OCI-LY7 (cell line): ENCODE measurements at regions not wholly inside any gene's neighbourhood (a gene's known extent, or its start where the extent isn't known, plus 50 kb on each side); places are given as distances from the start of the nearest gene placed in this dataset.

Experiments
- EZH2phosphoT487 ChIP-seq: fragments of 200-600 bp; sonication (generic); IDR thresholded peaks from 2 replicates; pipeline ENCODE4 v1.6.1; 2018; ENCODE audit warnings: low read depth, borderline replicate concordance, mild to moderate bottlenecking, mixed run types, antibody characterized with exemption, low read length, moderate library complexity, mixed read lengths
- TF ChIP-seq, protein P1 (sequence below): fragments of 200-600 bp; sonication (generic); conservative IDR thresholded peaks from 2 replicates; pipeline ENCODE4 v1.5.1; 2014; ENCODE audit warnings: mild to moderate bottlenecking, antibody characterized with exemption, low read length, moderate library complexity, mixed read lengths

DNA sequence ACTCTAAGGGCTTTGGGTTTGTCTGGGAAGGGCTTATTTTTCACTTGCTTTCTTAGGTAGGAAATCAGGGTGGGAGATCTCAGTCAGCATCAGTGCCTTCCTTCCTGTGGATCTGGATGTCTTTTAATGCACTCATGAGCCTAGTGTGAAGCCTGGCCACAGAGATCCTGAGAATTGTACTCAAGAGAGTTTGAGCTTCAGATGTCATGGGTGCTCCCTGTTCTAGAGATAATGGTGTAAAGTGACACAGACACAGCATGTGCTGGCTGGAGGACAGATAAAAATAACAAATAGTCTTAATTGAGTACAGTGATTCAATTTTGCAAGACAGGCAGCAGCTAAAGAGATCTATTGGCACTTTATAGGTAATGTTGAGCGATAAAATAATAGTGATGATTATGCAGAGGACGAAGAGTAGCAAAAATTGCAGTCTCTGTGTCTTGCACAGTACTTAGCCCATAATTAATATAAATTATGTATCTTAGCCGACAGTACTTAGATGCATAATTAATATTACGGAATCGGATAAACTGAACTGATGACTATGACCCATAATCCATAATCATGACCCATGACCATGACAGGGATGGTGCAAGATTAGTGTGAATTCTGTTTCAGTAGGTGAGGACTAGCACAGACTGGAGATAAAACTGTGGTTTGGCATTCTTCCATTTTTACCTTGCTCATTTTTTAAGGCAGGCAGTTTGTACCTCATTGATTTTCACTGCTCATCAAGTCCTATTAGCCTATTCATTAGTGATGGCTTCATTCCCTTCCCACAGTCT, 408.7 kb upstream of the PIK3R1 start:
- TF ChIP-seq, protein P1, sequence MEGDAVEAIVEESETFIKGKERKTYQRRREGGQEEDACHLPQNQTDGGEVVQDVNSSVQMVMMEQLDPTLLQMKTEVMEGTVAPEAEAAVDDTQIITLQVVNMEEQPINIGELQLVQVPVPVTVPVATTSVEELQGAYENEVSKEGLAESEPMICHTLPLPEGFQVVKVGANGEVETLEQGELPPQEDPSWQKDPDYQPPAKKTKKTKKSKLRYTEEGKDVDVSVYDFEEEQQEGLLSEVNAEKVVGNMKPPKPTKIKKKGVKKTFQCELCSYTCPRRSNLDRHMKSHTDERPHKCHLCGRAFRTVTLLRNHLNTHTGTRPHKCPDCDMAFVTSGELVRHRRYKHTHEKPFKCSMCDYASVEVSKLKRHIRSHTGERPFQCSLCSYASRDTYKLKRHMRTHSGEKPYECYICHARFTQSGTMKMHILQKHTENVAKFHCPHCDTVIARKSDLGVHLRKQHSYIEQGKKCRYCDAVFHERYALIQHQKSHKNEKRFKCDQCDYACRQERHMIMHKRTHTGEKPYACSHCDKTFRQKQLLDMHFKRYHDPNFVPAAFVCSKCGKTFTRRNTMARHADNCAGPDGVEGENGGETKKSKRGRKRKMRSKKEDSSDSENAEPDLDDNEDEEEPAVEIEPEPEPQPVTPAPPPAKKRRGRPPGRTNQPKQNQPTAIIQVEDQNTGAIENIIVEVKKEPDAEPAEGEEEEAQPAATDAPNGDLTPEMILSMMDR = no peak
- no peak for TF ChIP-seq EZH2phosphoT487
